GM12873 (cell line): ENCODE measurements at regions not wholly inside any gene's neighbourhood (a gene's known extent, or its start where the extent isn't known, plus 50 kb on each side); places are given as distances from the start of the nearest gene placed in this dataset.

Experiments
- CTCF ChIP-seq: IDR thresholded peaks from 2 replicates; pipeline ENCODE4 v1.5.1; 2012; ENCODE audit warnings: low read depth, mild to moderate bottlenecking, moderate library complexity, low read length, control low read depth; ENCODE audit not compliant: insufficient read depth; ENCODE audit errors: missing control alignments

- TF ChIP-seq CTCF = no peak
Measured at GRCh38 chr12:82223426-82223825, 134.8 kb downstream of the CCDC59 start.

DNA sequence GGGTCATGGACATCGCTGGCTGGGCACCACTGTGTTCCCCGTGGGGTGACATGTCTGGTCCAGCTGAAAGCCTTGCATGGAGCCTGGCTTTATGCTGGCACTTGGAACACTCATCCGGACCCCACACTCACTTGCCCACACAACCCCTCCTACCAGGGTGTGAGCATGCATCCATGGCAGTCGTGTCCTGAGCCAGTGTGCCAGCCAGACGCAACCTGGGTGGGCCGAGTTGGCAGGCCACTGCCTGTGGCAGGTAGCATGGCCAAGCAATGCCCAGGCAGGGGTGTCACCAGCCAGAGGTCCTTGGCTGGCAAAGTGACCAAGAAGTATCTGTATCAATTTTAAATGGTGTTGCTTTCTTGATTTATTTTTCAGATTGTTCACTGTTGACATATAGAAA is 141.7 kb downstream of the CCDC59 start:
- no peak for TF ChIP-seq CTCF

GRCh38 chr12:82213761-82214160 is 144.4 kb downstream of the CCDC59 start:
- no peak for TF ChIP-seq CTCF

- TF ChIP-seq CTCF = no peak
Measured at GRCh38 chr12:82210882-82211281, 147.3 kb downstream of the CCDC59 start.

DNA sequence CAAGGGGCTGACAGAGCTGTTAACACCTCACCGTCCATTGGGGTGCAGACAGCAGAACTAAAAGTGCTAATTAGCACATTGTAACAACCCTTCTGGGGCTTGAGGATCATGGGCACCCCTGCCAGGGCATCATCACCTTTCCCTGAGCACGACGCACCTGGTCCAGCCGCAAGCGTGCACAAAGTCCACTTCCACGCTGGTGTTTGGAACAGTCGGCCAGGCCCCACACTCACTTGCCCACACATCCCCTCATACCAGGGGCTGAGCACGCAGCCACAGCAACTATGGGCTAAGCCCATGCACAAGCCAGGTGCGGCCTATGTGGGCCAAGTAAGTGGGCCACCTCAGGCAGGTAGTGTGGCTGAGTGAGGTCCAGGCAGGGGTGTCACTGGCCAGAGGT is 148.7 kb downstream of the CCDC59 start:
- TF ChIP-seq CTCF = no peak

DNA sequence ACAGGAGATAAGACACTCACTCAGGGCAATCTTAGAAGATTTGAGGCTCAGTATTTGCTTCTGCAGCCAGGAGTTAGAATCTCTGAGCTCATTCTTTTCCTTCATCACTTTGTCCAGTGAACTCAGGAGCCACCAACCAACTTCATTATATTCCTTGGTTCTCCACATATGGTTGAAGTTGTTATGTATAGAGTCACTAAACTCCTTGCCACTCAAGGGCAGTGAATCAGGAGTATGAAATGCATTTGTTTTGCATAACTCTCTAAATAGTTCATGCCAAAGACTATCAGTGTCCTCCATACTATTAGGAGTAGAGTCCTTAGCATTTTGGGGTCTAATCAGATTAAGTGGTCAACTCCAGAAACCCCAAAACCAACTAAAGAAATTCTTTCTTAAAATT is 150.6 kb downstream of the CCDC59 start:
- no peak for TF ChIP-seq CTCF

DNA sequence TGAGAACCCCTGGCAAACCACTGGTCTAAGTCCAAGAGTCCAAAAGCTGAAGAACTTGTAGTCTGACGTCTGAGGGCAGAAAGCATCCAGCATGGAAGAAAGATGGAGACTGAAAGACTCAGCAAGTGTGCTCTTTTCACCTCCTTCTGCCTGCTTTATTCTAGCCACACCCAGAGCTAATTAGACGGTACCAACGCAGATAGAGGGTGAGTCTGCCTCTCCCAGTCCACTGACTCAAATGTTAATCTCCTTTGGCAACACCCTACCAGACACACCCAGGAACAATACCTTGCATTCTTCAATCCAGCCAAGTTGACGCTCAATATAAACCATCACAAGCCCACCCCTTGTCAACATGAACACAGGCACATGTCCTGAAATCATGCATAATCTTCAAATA is 155.1 kb downstream of the CCDC59 start:
- TF ChIP-seq CTCF = no peak

- no peak for TF ChIP-seq CTCF
Measured at GRCh38 chr12:82187595-82187994, 170.6 kb downstream of the CCDC59 start.
